CD4-positive, alpha-beta T cell treated with Interleukin-10 for 1 hour (primary cell): ENCODE measurements at regions not wholly inside any gene's neighbourhood (a gene's known extent, or its start where the extent isn't known, plus 50 kb on each side); places are given as distances from the start of the nearest gene placed in this dataset.
"Not testable (repeated sequence)": the region's sequence is repeated elsewhere in the genome, so short reads cannot be mapped to it uniquely, and the experiment has no call there.

Experiments
- DNase-seq: peaks from one replicate; pipeline ENCODE4 v3.0.0-alpha.2; 2020

- no peak for DNase-seq
Observed at GRCh38 chr10:26355241-26355640, 82.9 kb upstream of the APBB1IP start.

- DNase-seq = no peak
Observed at GRCh38 chr10:26357203-26357602, 80.9 kb upstream of the APBB1IP start.

GRCh38 chr10:26358071-26358470, 80.1 kb upstream of the APBB1IP start:
- no peak for DNase-seq

- DNase-seq = no peak
Observed at GRCh38 chr10:26359670-26360069, 78.5 kb upstream of the APBB1IP start.

- no peak for DNase-seq
Observed at GRCh38 chr10:26361351-26361750, 76.8 kb upstream of the APBB1IP start.

- DNase-seq = no peak
Observed at GRCh38 chr10:26361971-26362370, 76.2 kb upstream of the APBB1IP start.

- no peak for DNase-seq
Observed at GRCh38 chr10:26365681-26366358, 72.3 kb upstream of the APBB1IP start.

GRCh38 chr10:26367035-26367434, 71.1 kb upstream of the APBB1IP start:
- DNase-seq = not testable (repeated sequence)

- DNase-seq = peak; percentile 15
Observed at GRCh38 chr10:26367771-26368170, 70.4 kb upstream of the APBB1IP start.

GRCh38 chr10:26368463-26368862, 69.7 kb upstream of the APBB1IP start:
- no peak for DNase-seq

GRCh38 chr10:26372513-26373354, 65.4 kb upstream of the APBB1IP start:
- no peak for DNase-seq

GRCh38 chr10:26374426-26374825, 63.7 kb upstream of the APBB1IP start:
- DNase-seq = no peak

GRCh38 chr10:26377224-26377810, 60.8 kb upstream of the APBB1IP start:
- not testable (repeated sequence) for DNase-seq

GRCh38 chr10:26378861-26379294, 59.3 kb upstream of the APBB1IP start:
- DNase-seq = no peak

- DNase-seq = no peak
Observed at GRCh38 chr10:26380815-26381214, 57.3 kb upstream of the APBB1IP start.

- DNase-seq = no peak
Observed at GRCh38 chr10:26381986-26382385, 56.2 kb upstream of the APBB1IP start.

- DNase-seq = no peak
Observed at GRCh38 chr10:26384600-26384999, 53.5 kb upstream of the APBB1IP start.

- no peak for DNase-seq
Observed at GRCh38 chr10:26385443-26385842, 52.7 kb upstream of the APBB1IP start.

GRCh38 chr10:26386781-26387180, 51.4 kb upstream of the APBB1IP start:
- DNase-seq = no peak
